ENCODE measurements at regions not wholly inside any gene's neighbourhood (a gene's known extent, or its start where the extent isn't known, plus 50 kb on each side); places are given as distances from the start of the nearest gene placed in this dataset.

- no peak for DNase-seq
These were observed 78.3 kb upstream of the NRP1 start for GRCh38 chr10:33412653-33413361.

- DNase-seq, result no peak
These were observed 77.8 kb upstream of the NRP1 start for GRCh38 chr10:33412241-33412640.

GRCh38 chr10:33410860-33411234 lies 76.4 kb upstream of the NRP1 start:
- no peak for DNase-seq

- DNase-seq, result no peak
These were observed 75.8 kb upstream of the NRP1 start for GRCh38 chr10:33410096-33410859.

GRCh38 chr10:33406596-33406995 lies 72.1 kb upstream of the NRP1 start:
- no peak for DNase-seq

- DNase-seq, result no peak
These were observed 68.0 kb upstream of the NRP1 start for GRCh38 chr10:33402220-33403073.

GRCh38 chr10:33401300-33401699 lies 66.8 kb upstream of the NRP1 start:
- DNase-seq, result no peak

GRCh38 chr10:33398796-33399195 lies 64.3 kb upstream of the NRP1 start:
- DNase-seq, result no peak

- DNase-seq, result no peak
These were observed 62.5 kb upstream of the NRP1 start for GRCh38 chr10:33396938-33397337.

GRCh38 chr10:33396279-33396678 lies 61.8 kb upstream of the NRP1 start:
- DNase-seq, result no peak

GRCh38 chr10:33395201-33395600 lies 60.7 kb upstream of the NRP1 start:
- DNase-seq, result no peak

GRCh38 chr10:33392706-33393105 lies 58.2 kb upstream of the NRP1 start:
- DNase-seq, result no peak

GRCh38 chr10:33391611-33392465 lies 57.4 kb upstream of the NRP1 start:
- DNase-seq, result no peak

- DNase-seq, result no peak
These were observed 55.6 kb upstream of the NRP1 start for GRCh38 chr10:33390046-33390445.

GRCh38 chr10:33388785-33389184 lies 54.3 kb upstream of the NRP1 start:
- no peak for DNase-seq

GRCh38 chr10:33388382-33388781 lies 53.9 kb upstream of the NRP1 start:
- DNase-seq, result peak; percentile 21

- no peak for DNase-seq
These were observed 53.3 kb upstream of the NRP1 start for GRCh38 chr10:33387720-33388119.

- DNase-seq, result no peak
These were observed 52.5 kb upstream of the NRP1 start for GRCh38 chr10:33386926-33387325.

GRCh38 chr10:33385686-33386085 lies 51.2 kb upstream of the NRP1 start:
- DNase-seq, result no peak

- DNase-seq, result no peak
These were observed 50.5 kb upstream of the NRP1 start for GRCh38 chr10:33385015-33385414.
